Type B pancreatic cell (in vitro differentiated cells): ENCODE measurements at regions not wholly inside any gene's neighbourhood (a gene's known extent, or its start where the extent isn't known, plus 50 kb on each side); places are given as distances from the start of the nearest gene placed in this dataset.

Experiments
- DNase-seq: peaks from one replicate; pipeline ENCODE4 v3.0.0; 2021; ENCODE audit warnings: mixed read lengths; ENCODE audit not compliant: unreplicated experiment; ENCODE audit errors: extremely low spot score
- H3K27ac Mint-ChIP-seq: 2 replicates; pipeline ENCODE4 v1.8.0; 2021; ENCODE audit warnings: mild to moderate bottlenecking, mixed read lengths
- H3K27me3 Mint-ChIP-seq: 2 replicates; pipeline ENCODE4 v1.8.0; 2021; ENCODE audit warnings: mixed read lengths
- H3K36me3 Mint-ChIP-seq: 2 replicates; pipeline ENCODE4 v1.8.0; 2021; ENCODE audit warnings: mixed read lengths
- H3K4me1 Mint-ChIP-seq: one replicate; pipeline ENCODE4 v1.8.0; 2021; ENCODE audit warnings: mixed read lengths; ENCODE audit not compliant: unreplicated experiment
- H3K4me3 Mint-ChIP-seq: 2 replicates; pipeline ENCODE4 v1.8.0; 2021; ENCODE audit warnings: mild to moderate bottlenecking, mixed read lengths
- H3K9me3 Mint-ChIP-seq: 2 replicates; pipeline ENCODE4 v1.8.0; 2021; ENCODE audit warnings: mixed read lengths
- CTCF ChIP-seq: fragments of 200-600 bp; sonication (generic); conservative IDR thresholded peaks from 2 replicates; pipeline ENCODE4 v1.5.0; 2021; ENCODE audit warnings: antibody characterized with exemption, mild to moderate bottlenecking

GRCh38 chr7:113230691-113231090 is 112.3 kb upstream of the SMIM30 start:
- H3K4me1 Mint-ChIP-seq: no peaks in the 10 kb centered on the region
- no peaks in the 10 kb centered on the region for H3K36me3 Mint-ChIP-seq
- H3K9me3 Mint-ChIP-seq: no peaks in the 10 kb centered on the region
- H3K4me3 Mint-ChIP-seq: no peak overlapping the region
- H3K27ac Mint-ChIP-seq: no peak overlapping the region
- no peak for DNase-seq
- TF ChIP-seq CTCF: no peak
- no peaks in the 10 kb centered on the region for H3K27me3 Mint-ChIP-seq

- H3K27me3 Mint-ChIP-seq: no peaks in the 10 kb centered on the region
- H3K9me3 Mint-ChIP-seq: no peaks in the 10 kb centered on the region
- DNase-seq: no peak
- no peaks in the 10 kb centered on the region for H3K36me3 Mint-ChIP-seq
- H3K4me1 Mint-ChIP-seq: no peaks in the 10 kb centered on the region
- no peak overlapping the region for H3K27ac Mint-ChIP-seq
- H3K4me3 Mint-ChIP-seq: no peak overlapping the region
- TF ChIP-seq CTCF: no peak
Observed at GRCh38 chr7:113217314-113217713, 99.0 kb upstream of the SMIM30 start.

GRCh38 chr7:113216038-113216437 is 97.7 kb upstream of the SMIM30 start:
- Mint-ChIP-seq H3K27ac (no peak overlapping the region), H3K27me3 (no peaks in the 10 kb centered on the region), H3K9me3 (no peaks in the 10 kb centered on the region), H3K4me3 (no peak overlapping the region), H3K4me1 (no peaks in the 10 kb centered on the region), H3K36me3 (no peaks in the 10 kb centered on the region)
- no peak for TF ChIP-seq CTCF
- no peak for DNase-seq

- DNase-seq: no peak
- no peak overlapping the region for H3K27ac Mint-ChIP-seq
- H3K4me1 Mint-ChIP-seq: no peaks in the 10 kb centered on the region
- no peaks in the 10 kb centered on the region for H3K27me3 Mint-ChIP-seq
- H3K36me3 Mint-ChIP-seq: no peaks in the 10 kb centered on the region
- no peaks in the 10 kb centered on the region for H3K9me3 Mint-ChIP-seq
- H3K4me3 Mint-ChIP-seq: no peak overlapping the region
- no peak for TF ChIP-seq CTCF
Observed at GRCh38 chr7:113209449-113210203, 91.3 kb upstream of the SMIM30 start.

- TF ChIP-seq CTCF: no peak
- Mint-ChIP-seq H3K9me3 (no peaks in the 10 kb centered on the region), H3K27ac (no peak overlapping the region), H3K36me3 (no peaks in the 10 kb centered on the region), H3K27me3 (no peaks in the 10 kb centered on the region), H3K4me1 (no peaks in the 10 kb centered on the region), H3K4me3 (no peak overlapping the region)
- DNase-seq: no peak
Observed at GRCh38 chr7:113207931-113208330, 89.6 kb upstream of the SMIM30 start.
